ENCODE measurements at regions not wholly inside any gene's neighbourhood (a gene's known extent, or its start where the extent isn't known, plus 50 kb on each side); places are given as distances from the start of the nearest gene placed in this dataset.
"Not testable (repeated sequence)": the region's sequence is repeated elsewhere in the genome, so short reads cannot be mapped to it uniquely, and the experiment has no call there.

GRCh38 chr14:106766145-106766544, 1239.8 kb downstream of the TMEM121 start:
- Histone ChIP-seq H3K4me3 (IDR thresholded peaks at IDR 0.05; ENCODE audit: insufficient read depth, low read depth, low read length) (no peak overlapping the region), H3K79me2 (ENCODE audit: insufficient read depth, low read depth) (no peaks in the 10 kb centered on the region), H4K20me1 (ENCODE audit: insufficient read depth) (no peaks in the 10 kb centered on the region), H3K27me3 (ENCODE audit: insufficient read depth, low read depth) (no peaks in the 10 kb centered on the region), H3K9ac (no peak overlapping the region), H3K36me3 (ENCODE audit: insufficient read depth) (no peaks in the 10 kb centered on the region), H2AFZ (ENCODE audit: low read depth) (no peak overlapping the region), H3K27ac (no peak overlapping the region), H3K4me2 (no peak overlapping the region), H3K4me1 (ENCODE audit: low read depth, poor library complexity, severe bottlenecking) (no peaks in the 10 kb centered on the region)
- TF ChIP-seq CTCF (conservative IDR thresholded peaks at IDR 0.05; ENCODE audit: low read depth, low read length): no peak

- H3K4me2 ChIP-seq; H4K20me1 ChIP-seq (ENCODE audit: insufficient read depth); H3K27me3 ChIP-seq (ENCODE audit: insufficient read depth, low read depth); H3K79me2 ChIP-seq (ENCODE audit: insufficient read depth, low read depth); H2AFZ ChIP-seq (ENCODE audit: low read depth); H3K36me3 ChIP-seq (ENCODE audit: insufficient read depth); H3K27ac ChIP-seq; H3K4me3 ChIP-seq (IDR thresholded peaks at IDR 0.05; ENCODE audit: insufficient read depth, low read depth, low read length); H3K4me1 ChIP-seq (ENCODE audit: low read depth, poor library complexity, severe bottlenecking); H3K9ac ChIP-seq: not testable (repeated sequence)
Observed at GRCh38 chr14:106766551-106767277, 1240.3 kb downstream of the TMEM121 start.

- not testable (repeated sequence) for H3K4me1 ChIP-seq (ENCODE audit: low read depth, poor library complexity, severe bottlenecking); H3K27me3 ChIP-seq (ENCODE audit: insufficient read depth, low read depth); H3K36me3 ChIP-seq (ENCODE audit: insufficient read depth); H3K79me2 ChIP-seq (ENCODE audit: insufficient read depth, low read depth); H3K9ac ChIP-seq; H3K4me2 ChIP-seq; H3K4me3 ChIP-seq (IDR thresholded peaks at IDR 0.05; ENCODE audit: insufficient read depth, low read depth, low read length); H3K27ac ChIP-seq; H2AFZ ChIP-seq (ENCODE audit: low read depth); H4K20me1 ChIP-seq (ENCODE audit: insufficient read depth)
Observed at GRCh38 chr14:106768230-106768629, 1241.8 kb downstream of the TMEM121 start.

GRCh38 chr14:106768972-106769700, 1242.8 kb downstream of the TMEM121 start:
- not testable (repeated sequence) for H3K79me2 ChIP-seq (ENCODE audit: insufficient read depth, low read depth); H2AFZ ChIP-seq (ENCODE audit: low read depth); H3K4me2 ChIP-seq; H4K20me1 ChIP-seq (ENCODE audit: insufficient read depth); H3K27ac ChIP-seq; H3K4me3 ChIP-seq (IDR thresholded peaks at IDR 0.05; ENCODE audit: insufficient read depth, low read depth, low read length); H3K36me3 ChIP-seq (ENCODE audit: insufficient read depth); H3K27me3 ChIP-seq (ENCODE audit: insufficient read depth, low read depth); H3K4me1 ChIP-seq (ENCODE audit: low read depth, poor library complexity, severe bottlenecking); H3K9ac ChIP-seq

GRCh38 chr14:106770158-106770672, 1243.8 kb downstream of the TMEM121 start:
- H3K9ac ChIP-seq; H3K4me2 ChIP-seq; H2AFZ ChIP-seq (ENCODE audit: low read depth); H3K4me1 ChIP-seq (ENCODE audit: low read depth, poor library complexity, severe bottlenecking); H4K20me1 ChIP-seq (ENCODE audit: insufficient read depth); H3K27me3 ChIP-seq (ENCODE audit: insufficient read depth, low read depth); H3K27ac ChIP-seq; H3K4me3 ChIP-seq (IDR thresholded peaks at IDR 0.05; ENCODE audit: insufficient read depth, low read depth, low read length); H3K36me3 ChIP-seq (ENCODE audit: insufficient read depth); H3K79me2 ChIP-seq (ENCODE audit: insufficient read depth, low read depth): not testable (repeated sequence)

- H3K9ac ChIP-seq; H3K27me3 ChIP-seq (ENCODE audit: insufficient read depth, low read depth): not testable (repeated sequence)
Observed at GRCh38 chr14:106774889-106775480, 1248.6 kb downstream of the TMEM121 start.

More at GRCh38 chr14:106774889-106775480, 1248.6 kb downstream of the TMEM121 start:
- not testable (repeated sequence) for H4K20me1 ChIP-seq (ENCODE audit: insufficient read depth); H2AFZ ChIP-seq (ENCODE audit: low read depth); H3K79me2 ChIP-seq (ENCODE audit: insufficient read depth, low read depth); H3K27ac ChIP-seq; H3K4me2 ChIP-seq; H3K4me3 ChIP-seq (IDR thresholded peaks at IDR 0.05; ENCODE audit: insufficient read depth, low read depth, low read length); H3K36me3 ChIP-seq (ENCODE audit: insufficient read depth)
- H3K4me1 ChIP-seq (ENCODE audit: low read depth, poor library complexity, severe bottlenecking): peaks cover 21% of the 10 kb centered on the region
- TF ChIP-seq CTCF (conservative IDR thresholded peaks at IDR 0.05; ENCODE audit: low read depth, low read length): peak; percentile 60
